ENCODE measurements at regions not wholly inside any gene's neighbourhood (a gene's known extent, or its start where the extent isn't known, plus 50 kb on each side); places are given as distances from the start of the nearest gene placed in this dataset.

- Histone ChIP-seq H4K20me1 (replicated peaks in 1 of 2; ENCODE audit: control insufficient read depth in 1 of 2, insufficient read depth in 2 of 2, low read length in 2 of 2) (no peaks in the 10 kb centered on the region), H3K27ac (ENCODE audit: low read depth, low read length) (no peak overlapping the region), H4K5ac (ENCODE audit: insufficient read length, low read depth, low read length) (no peak overlapping the region), H3K4me1 (replicated peaks in 1 of 4; ENCODE audit: control insufficient read depth in 3 of 4, insufficient read depth in 4 of 4, low read length in 3 of 4) (peaks cover 0 to 2% (median 0%) of the 10 kb centered on the region in 4 experiments; a peak in 1 of 7 replicates), H3K23ac (ENCODE audit: insufficient read length) (no peak overlapping the region), H3K4me2 (ENCODE audit: insufficient read depth in 1 of 2, low read depth in 2 of 2, low read length in 2 of 2) (no peak overlapping the region), H3K36me3 (ENCODE audit: control insufficient read depth in 2 of 4, insufficient read depth in 4 of 4, low read length in 3 of 4) (no peaks in the 10 kb centered on the region), H2AFZ (ENCODE audit: low read length) (no peak overlapping the region), H2BK120ac (replicated peaks; ENCODE audit: low read depth, low read length) (no peak overlapping the region), H3K18ac (ENCODE audit: extremely low read depth, low read length) (no peak overlapping the region), H3K27me3 (replicated peaks in 1 of 4; ENCODE audit: control insufficient read depth in 3 of 4, extremely low read depth in 1 of 4, insufficient read depth in 3 of 4, low read length in 3 of 4) (no peaks in the 10 kb centered on the region), H3K9me3 (ENCODE audit: insufficient read depth in 2 of 2, low read depth in 1 of 2, low read length in 1 of 2) (no peaks in the 10 kb centered on the region; a peak in 1 of 4 replicates), H3K23me2 (ENCODE audit: low read depth, low read length) (no peaks in the 10 kb centered on the region), H3K56ac (replicated peaks; ENCODE audit: insufficient read length, low read depth, low read length) (no peak overlapping the region), H3K14ac (ENCODE audit: insufficient read length) (no peak overlapping the region), H2BK5ac (ENCODE audit: low read depth, low read length) (no peak overlapping the region), H2BK20ac (ENCODE audit: low read length) (no peak overlapping the region), H2BK12ac (ENCODE audit: low read depth, low read length) (no peak overlapping the region), H3K9ac (replicated peaks in 1 of 4; ENCODE audit: extremely low read depth in 1 of 4, low read depth in 3 of 4, low read length in 3 of 4) (no peak overlapping the region), H4K91ac (replicated peaks; ENCODE audit: insufficient read length, low read length) (no peak overlapping the region), H2BK15ac (ENCODE audit: low read length) (no peak overlapping the region), H3K4ac (replicated peaks; ENCODE audit: insufficient read length, low read depth, low read length) (no peak overlapping the region), H3K79me1 (ENCODE audit: low read depth, low read length) (no peaks in the 10 kb centered on the region; the same call in 1 of the 2 replicates), H2AK5ac (ENCODE audit: low read depth, low read length) (no peak overlapping the region), H3K79me2 (ENCODE audit: control insufficient read depth in 1 of 2, insufficient read depth in 2 of 2, low read length in 2 of 2) (no peaks in the 10 kb centered on the region), H3K4me3 (ENCODE audit: extremely low read depth in 1 of 4, insufficient read depth in 2 of 4, low read depth in 3 of 4, low read length in 4 of 4) (no peak overlapping the region), H4K8ac (ENCODE audit: extremely low read depth, insufficient read depth, low read length) (no peak overlapping the region)
- 87% methylated on average over 2 of the region's 2 CpGs; no CpG with 5 or more reads in 1 of the 2 experiments for whole genome bisulfite sequencing, 2 experiments (ENCODE audit: extremely low coverage in 1 of 2, insufficient coverage in 1 of 2, insufficient read length in 1 of 2, insufficient replicate concordance in 2 of 2, low coverage in 1 of 2, low lambda C conversion rate in 2 of 2, missing lambda C conversion rate in 1 of 2)
- DNase-seq (ENCODE audit: low read depth in 1 of 2, low spot score in 2 of 2): no peak
- TF ChIP-seq SP1 (IDR thresholded peaks at IDR 0.05; ENCODE audit: low read depth, low read length) (no peak), SRF (IDR thresholded peaks at IDR 0.05; ENCODE audit: low read depth, low read length) (no peak), POLR2AphosphoS5 (IDR thresholded peaks at IDR 0.05; ENCODE audit: low read depth, low read length) (no peak), CHD1 (IDR thresholded peaks at IDR 0.05; ENCODE audit: low read depth, low read length) (no peak), POLR2A (IDR thresholded peaks at IDR 0.05; ENCODE audit: control extremely low read depth in 1 of 2, low read depth in 2 of 2, low read length in 2 of 2) (no peak), ZNF274 (IDR thresholded peaks at IDR 0.05; ENCODE audit: borderline replicate concordance, extremely low read depth, low read length) (no peak), SUZ12 (IDR thresholded peaks at IDR 0.05; ENCODE audit: low read length) (no peak), NANOG (IDR thresholded peaks at IDR 0.05; ENCODE audit: insufficient read depth, low read depth, low read length, poor library complexity, severe bottlenecking) (no peak)
- TF ChIP-seq, protein P1, sequence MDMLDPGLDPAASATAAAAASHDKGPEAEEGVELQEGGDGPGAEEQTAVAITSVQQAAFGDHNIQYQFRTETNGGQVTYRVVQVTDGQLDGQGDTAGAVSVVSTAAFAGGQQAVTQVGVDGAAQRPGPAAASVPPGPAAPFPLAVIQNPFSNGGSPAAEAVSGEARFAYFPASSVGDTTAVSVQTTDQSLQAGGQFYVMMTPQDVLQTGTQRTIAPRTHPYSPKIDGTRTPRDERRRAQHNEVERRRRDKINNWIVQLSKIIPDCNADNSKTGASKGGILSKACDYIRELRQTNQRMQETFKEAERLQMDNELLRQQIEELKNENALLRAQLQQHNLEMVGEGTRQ (IDR thresholded peaks at IDR 0.05; ENCODE audit: low read length): no peak
- FAIRE-seq: no peak
- POLR2A ChIA-PET (ENCODE audit: partially characterized antibody): no interaction called here
- CTCF ChIA-PET (ENCODE audit: partially characterized antibody): interaction anchor here (0.8 to 4.0 kb wide), 5 partner anchors 11 to 301 kb away, joined by 3 to 25 read pairs (median 3); no protein-coding TSS in a partner anchor
Observed at GRCh38 chr2:16207611-16208010, 267.3 kb downstream of the MYCN start.

Data from H1 (cell line).